SK-N-MC (cell line): ENCODE measurements at regions not wholly inside any gene's neighbourhood (a gene's known extent, or its start where the extent isn't known, plus 50 kb on each side); places are given as distances from the start of the nearest gene placed in this dataset.
"Not testable (repeated sequence)": the region's sequence is repeated elsewhere in the genome, so short reads cannot be mapped to it uniquely, and the experiment has no call there.

Source experiments
- DNase-seq: peaks from one replicate; pipeline ENCODE4 v3.0.0-alpha.2; 2011; ENCODE audit warnings: low read depth, low spot score
- H3K27ac ChIP-seq: fragments of 200-600 bp; sonication (generic); 2 replicates; pipeline ENCODE4 v1.5.1; 2016; ENCODE audit warnings: mixed run types
- H3K36me3 ChIP-seq: fragments of 200-600 bp; sonication (generic); 2 replicates; pipeline ENCODE4 v1.6.1; 2017; ENCODE audit warnings: antibody characterized with exemption, low read length, mixed read lengths; ENCODE audit not compliant: insufficient read depth
- H3K4me3 ChIP-seq: fragments of 200-600 bp; sonication (generic); 2 replicates; pipeline ENCODE4 v1.5.1; 2016
- H3K9ac ChIP-seq: fragments of 200-600 bp; sonication (generic); 2 replicates; pipeline ENCODE4 v1.8.0; 2017; ENCODE audit warnings: mixed run types, mixed read lengths; ENCODE audit not compliant: insufficient read length
- H3K9me3 ChIP-seq: fragments of 200-600 bp; sonication (generic); 2 replicates; pipeline ENCODE4 v1.6.1; 2017; ENCODE audit warnings: low read depth, mild to moderate bottlenecking, antibody characterized with exemption, low read length, moderate library complexity, mixed read lengths
- EZH2 ChIP-seq: fragments of 200-600 bp; sonication (generic); IDR thresholded peaks from one replicate; pipeline ENCODE4 v1.6.1; 2017; ENCODE audit warnings: antibody characterized with exemption
- FOXP2 ChIP-seq: optimal IDR thresholded peaks from 2 replicates; pipeline ENCODE3; 2011; ENCODE audit warnings: mild to moderate bottlenecking, moderate library complexity; ENCODE audit not compliant: insufficient read depth; ENCODE audit errors: extremely low read length, control extremely low read depth
- POLR2AphosphoS5 ChIP-seq: IDR thresholded peaks from 2 replicates; pipeline ENCODE4 v1.6.1; 2012; ENCODE audit warnings: mild to moderate bottlenecking, low read depth, low read length, borderline replicate concordance

DNA sequence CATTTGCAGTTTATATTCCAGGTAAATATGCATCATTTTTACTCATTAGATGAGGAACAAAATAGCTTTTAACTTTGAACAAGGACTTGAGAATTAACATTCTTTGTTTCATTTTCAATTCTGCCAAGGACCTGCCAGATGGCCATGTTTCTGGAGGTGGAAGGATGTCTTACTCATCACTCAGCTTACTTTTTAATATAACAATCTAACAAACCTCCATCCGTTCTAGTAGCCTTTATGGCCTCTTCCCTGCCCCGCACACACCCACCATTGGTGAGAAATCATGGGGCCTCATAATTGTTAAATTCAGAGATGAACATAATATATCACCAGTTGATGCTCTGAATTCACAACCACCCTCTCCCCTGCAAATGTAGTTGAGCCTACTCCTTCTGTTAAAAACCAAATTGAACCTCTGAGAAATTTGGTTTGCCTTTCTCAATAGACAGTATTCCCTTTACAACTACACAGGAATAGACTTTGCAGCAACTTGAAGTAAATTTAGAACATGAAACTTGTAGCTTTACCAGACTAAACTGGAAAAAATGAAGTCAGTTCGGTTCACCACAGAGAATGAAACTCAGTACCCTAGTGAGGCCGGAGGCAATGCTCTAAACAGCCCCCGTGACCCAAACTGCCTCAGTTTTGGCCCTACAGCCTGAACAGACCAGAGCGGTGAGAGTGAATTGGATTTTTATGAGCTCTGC is 50.1 kb upstream of the ACSL4 start:
- Histone ChIP-seq H3K9me3 (no peaks in the 10 kb centered on the region), H3K4me3 (no peak overlapping the region), H3K9ac (no peak overlapping the region), H3K36me3 (no peaks in the 10 kb centered on the region), H3K27ac (no peak overlapping the region)
- no peak for DNase-seq
- TF ChIP-seq EZH2 = no peak

DNA sequence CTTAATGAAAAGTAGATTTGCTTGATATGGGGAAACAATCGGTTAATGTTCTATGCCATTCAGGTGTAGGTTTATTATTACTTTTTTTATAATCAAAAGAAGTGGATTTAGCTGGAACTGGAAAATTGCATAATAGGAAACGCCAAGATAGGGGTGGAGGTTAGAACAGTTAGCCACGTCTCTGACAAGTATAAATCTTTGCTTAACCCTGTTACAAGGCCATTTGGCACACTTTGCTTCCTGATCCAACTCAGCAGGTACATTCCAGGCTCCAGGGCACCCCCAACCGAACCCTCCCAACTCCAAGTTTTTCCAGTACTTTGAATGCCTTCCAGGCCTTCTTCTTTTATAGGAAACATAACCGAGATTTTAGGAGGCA is 50.6 kb upstream of the ACSL4 start:
- Histone ChIP-seq H3K36me3 (no peaks in the 10 kb centered on the region), H3K9ac (no peak overlapping the region), H3K4me3 (no peak overlapping the region), H3K27ac (no peak overlapping the region), H3K9me3 (no peaks in the 10 kb centered on the region)
- DNase-seq = no peak
- TF ChIP-seq EZH2 = no peak
- no peak for TF ChIP-seq POLR2AphosphoS5
- no peak for TF ChIP-seq FOXP2

DNA sequence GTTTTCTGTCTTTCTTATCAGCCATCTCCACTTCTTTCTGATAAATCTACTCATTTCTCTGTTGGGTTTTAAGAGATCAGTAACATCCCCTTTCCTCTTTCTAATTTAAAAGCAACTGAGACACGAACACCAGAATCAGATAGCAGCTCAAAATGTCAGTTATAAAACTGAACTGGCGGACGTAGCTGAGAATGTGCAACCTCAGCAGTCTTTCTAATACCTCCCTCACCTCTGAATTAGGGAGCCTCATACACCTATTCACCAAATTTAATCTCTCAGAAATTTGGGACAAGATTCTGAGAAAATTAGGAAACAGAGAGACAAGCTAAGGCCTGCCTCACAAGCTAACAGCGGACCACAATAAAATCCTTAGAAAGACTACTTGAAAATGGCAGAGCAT is 52.0 kb upstream of the ACSL4 start:
- DNase-seq = no peak
- Histone ChIP-seq H3K27ac (no peak overlapping the region), H3K4me3 (no peak overlapping the region), H3K36me3 (no peaks in the 10 kb centered on the region), H3K9me3 (no peaks in the 10 kb centered on the region), H3K9ac (no peak overlapping the region)
- TF ChIP-seq FOXP2 = no peak
- no peak for TF ChIP-seq POLR2AphosphoS5
- no peak for TF ChIP-seq EZH2

DNA sequence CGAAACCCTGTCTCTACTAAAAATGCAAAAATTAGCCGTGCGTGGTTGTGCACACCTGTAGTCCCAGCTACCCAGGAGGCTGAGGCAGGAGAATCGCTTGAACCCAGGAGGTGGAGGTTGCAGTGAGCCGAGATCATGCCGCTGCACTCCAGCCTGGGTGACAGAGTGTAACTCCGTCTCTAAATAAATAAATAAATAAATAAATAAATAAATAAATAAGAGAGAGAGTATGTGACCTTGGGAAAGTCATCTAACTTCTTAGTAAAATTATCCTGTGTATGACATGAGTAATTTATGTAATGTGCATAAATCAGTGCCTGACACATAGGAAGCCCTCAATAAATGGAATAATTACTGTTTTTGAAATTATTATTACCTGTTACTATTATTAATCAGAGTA is 57.5 kb upstream of the ACSL4 start:
- H3K9ac ChIP-seq, H3K9me3 ChIP-seq, DNase-seq, H3K36me3 ChIP-seq, H3K4me3 ChIP-seq, H3K27ac ChIP-seq: not testable (repeated sequence)

DNA sequence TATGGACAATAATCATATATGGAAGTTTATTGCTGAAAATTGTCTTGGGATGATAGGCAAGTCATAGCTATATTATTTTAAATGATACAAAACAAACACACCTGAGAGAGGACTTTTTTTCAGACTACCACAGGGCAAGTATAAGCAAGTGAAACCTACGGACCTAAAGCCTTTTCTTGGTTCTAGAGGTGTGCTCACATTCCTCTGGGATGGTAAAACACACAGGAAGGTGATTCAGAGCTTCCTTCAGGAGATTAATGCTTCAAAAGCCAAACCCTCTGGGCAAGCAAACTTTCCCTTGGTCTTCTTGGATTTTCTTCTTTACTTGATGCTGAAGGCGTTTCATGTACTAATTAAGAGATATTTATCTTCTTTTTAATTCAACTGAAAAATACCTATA is 60.1 kb upstream of the ACSL4 start:
- Histone ChIP-seq H3K27ac (no peak overlapping the region), H3K4me3 (no peak overlapping the region), H3K36me3 (no peaks in the 10 kb centered on the region), H3K9ac (no peak overlapping the region), H3K9me3 (no peaks in the 10 kb centered on the region)
- no peak for DNase-seq
- TF ChIP-seq EZH2 = no peak
- TF ChIP-seq FOXP2 = no peak
- no peak for TF ChIP-seq POLR2AphosphoS5

DNA sequence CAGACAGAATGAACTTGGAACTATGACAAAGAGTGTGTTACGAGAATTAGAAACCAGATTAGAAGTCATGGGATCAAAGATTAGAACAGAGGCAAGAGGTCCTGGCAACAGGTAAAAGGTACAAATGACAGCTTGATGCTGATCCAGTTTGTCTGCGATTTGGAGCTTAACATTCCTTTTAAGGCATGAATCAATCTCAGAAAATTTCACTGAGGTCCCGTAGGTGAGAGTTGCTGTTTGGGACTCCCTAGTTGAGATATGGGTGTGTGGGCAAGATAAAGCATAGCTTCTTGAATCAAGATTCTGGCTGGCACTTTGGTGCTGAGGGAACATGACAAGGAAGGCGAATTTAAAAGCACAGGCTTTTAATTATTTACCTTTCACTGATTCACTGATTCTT is 62.6 kb upstream of the ACSL4 start:
- Histone ChIP-seq H3K9me3 (no peaks in the 10 kb centered on the region), H3K36me3 (no peaks in the 10 kb centered on the region), H3K4me3 (no peak overlapping the region), H3K9ac (no peak overlapping the region), H3K27ac (no peak overlapping the region)
- TF ChIP-seq POLR2AphosphoS5 (no peak), FOXP2 (no peak), EZH2 (no peak)
- DNase-seq = no peak

DNA sequence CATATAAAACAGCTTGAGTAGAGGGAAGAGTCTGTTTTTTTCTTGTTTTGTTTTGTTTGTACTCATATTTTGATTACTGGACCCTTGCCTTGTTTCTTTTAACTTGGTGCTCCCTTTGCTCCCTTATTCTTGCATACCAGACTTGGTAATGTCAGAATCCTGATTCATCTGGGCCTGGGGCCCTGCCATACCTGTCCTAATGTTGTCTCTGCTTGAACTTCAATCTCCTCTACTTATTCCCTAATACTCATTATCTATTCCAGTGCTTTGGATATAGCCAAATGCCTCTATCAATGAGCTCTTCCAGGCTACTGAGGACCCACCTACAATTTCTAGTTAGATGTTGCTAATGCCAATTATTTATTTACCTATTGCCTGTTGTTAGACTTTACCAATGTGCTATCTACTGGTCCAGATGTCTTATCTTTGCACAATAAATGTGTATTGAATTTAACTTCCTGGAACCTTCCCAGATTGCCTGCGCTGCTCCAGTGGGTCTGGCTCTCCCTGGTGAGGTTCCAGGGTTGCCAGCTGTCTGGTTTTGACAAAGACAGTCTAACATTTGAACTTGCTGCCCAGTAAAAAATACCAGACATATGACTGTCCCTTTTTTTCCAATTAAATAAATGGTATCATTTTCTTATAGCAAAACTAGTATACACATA is 64.4 kb upstream of the ACSL4 start:
- Histone ChIP-seq H3K36me3 (no peaks in the 10 kb centered on the region), H3K9ac (no peak overlapping the region), H3K27ac (no peak overlapping the region), H3K4me3 (no peak overlapping the region), H3K9me3 (no peaks in the 10 kb centered on the region)
- no peak for TF ChIP-seq FOXP2
- TF ChIP-seq POLR2AphosphoS5 = no peak
- no peak for TF ChIP-seq EZH2
- DNase-seq = no peak

DNA sequence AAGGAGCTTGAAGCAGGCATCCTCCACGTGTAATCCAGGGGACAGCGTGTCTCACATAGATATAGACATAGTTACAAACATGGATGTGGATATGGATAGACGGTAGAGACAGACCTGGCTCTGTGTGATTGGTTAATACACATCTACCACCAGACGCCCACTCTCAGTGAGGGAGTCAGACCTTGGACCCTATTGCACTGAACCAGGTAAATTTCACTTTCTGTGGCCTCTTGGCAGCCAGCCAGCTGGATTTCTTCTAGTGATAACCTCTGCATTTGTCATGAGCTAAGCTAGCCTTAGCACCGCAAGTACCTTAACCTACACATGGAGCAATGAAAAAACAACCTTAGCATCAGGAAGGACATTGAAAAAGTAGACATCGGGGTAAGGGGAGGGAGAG is 79.2 kb upstream of the ACSL4 start:
- no peak for TF ChIP-seq POLR2AphosphoS5
- no peak for TF ChIP-seq EZH2
- no peak for TF ChIP-seq FOXP2
- no peak for DNase-seq

DNA sequence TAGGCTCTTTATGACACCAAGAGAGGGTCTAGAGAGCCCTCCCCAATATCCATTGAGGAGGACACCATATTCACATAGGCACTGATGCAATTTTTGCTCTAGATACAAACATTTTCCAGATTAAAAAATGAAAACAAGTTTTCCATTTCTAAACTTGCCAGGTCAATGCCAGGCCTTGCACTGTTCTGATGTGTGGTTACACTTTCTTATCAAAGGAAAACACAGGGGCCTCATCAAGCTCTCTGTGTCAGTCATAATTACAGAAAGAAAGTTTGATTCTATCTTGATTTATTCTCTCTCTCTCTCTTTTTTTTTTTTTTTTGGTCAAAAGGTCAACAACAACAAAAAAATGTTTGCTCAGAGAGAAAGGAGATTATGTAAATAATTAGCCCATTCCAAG is 80.2 kb upstream of the ACSL4 start:
- H3K9ac ChIP-seq = no peak overlapping the region
- no peaks in the 10 kb centered on the region for H3K9me3 ChIP-seq
- no peak for TF ChIP-seq FOXP2
- no peak for TF ChIP-seq POLR2AphosphoS5
- no peak for TF ChIP-seq EZH2
- no peaks in the 10 kb centered on the region for H3K36me3 ChIP-seq
- DNase-seq = no peak
- H3K27ac ChIP-seq = no peak overlapping the region
- H3K4me3 ChIP-seq = no peak overlapping the region

More for the DNA sequence above, 79.2 kb upstream of the ACSL4 start:
- Histone ChIP-seq H3K36me3 (no peaks in the 10 kb centered on the region), H3K27ac (no peak overlapping the region), H3K9me3 (no peaks in the 10 kb centered on the region), H3K4me3 (no peak overlapping the region), H3K9ac (no peak overlapping the region)
